ENCODE measurements at regions not wholly inside any gene's neighbourhood (a gene's known extent, or its start where the extent isn't known, plus 50 kb on each side); places are given as distances from the start of the nearest gene placed in this dataset.
"Not testable (repeated sequence)": the region's sequence is repeated elsewhere in the genome, so short reads cannot be mapped to it uniquely, and the experiment has no call there.

GRCh38 chr6:156676721-156677120, 100.5 kb upstream of the ARID1B start:
- Histone ChIP-seq H3K9me3 (no peaks in the 10 kb centered on the region), H3K4me1 (replicated peaks) (no peaks in the 10 kb centered on the region), H3K4me3 (no peak overlapping the region), H3K36me3 (no peaks in the 10 kb centered on the region), H3K27ac (no peak overlapping the region), H3K27me3 (replicated peaks; ENCODE audit: insufficient read depth) (no peaks in the 10 kb centered on the region)
- intact Hi-C loops (cut with DNase I), result no loop called here
- WGBS, result 92% methylated on average over 2 of the region's 2 CpGs
- no peak for TF ChIP-seq CTCF (IDR thresholded peaks at IDR 0.05)
- no peak for TF ChIP-seq POLR2A (IDR thresholded peaks at IDR 0.05)
- TF ChIP-seq POLR2AphosphoS5 (IDR thresholded peaks at IDR 0.05), result no peak
- DNase-seq (ENCODE audit: low spot score), result no peak

- Histone ChIP-seq H3K4me1 (replicated peaks) (no peaks in the 10 kb centered on the region), H3K9me3 (no peaks in the 10 kb centered on the region), H3K27me3 (replicated peaks; ENCODE audit: insufficient read depth) (no peaks in the 10 kb centered on the region), H3K27ac (no peak overlapping the region), H3K36me3 (no peaks in the 10 kb centered on the region), H3K4me3 (no peak overlapping the region)
- no peak for DNase-seq (ENCODE audit: low spot score)
- TF ChIP-seq CTCF (IDR thresholded peaks at IDR 0.05), result no peak
- no peak for TF ChIP-seq POLR2A (IDR thresholded peaks at IDR 0.05)
- no peak for TF ChIP-seq POLR2AphosphoS5 (IDR thresholded peaks at IDR 0.05)
- intact Hi-C loops (cut with DNase I), result no loop called here
- 94% methylated on average over 2 of the region's 2 CpGs for WGBS
Observed at GRCh38 chr6:156674197-156674596, 103.0 kb upstream of the ARID1B start.

GRCh38 chr6:156670097-156670496, 107.1 kb upstream of the ARID1B start:
- H3K36me3 ChIP-seq, result not testable (repeated sequence)
- WGBS, result 92% methylated on average over 2 of the region's 26 CpGs

GRCh38 chr6:156662025-156662445, 115.1 kb upstream of the ARID1B start:
- intact Hi-C loops (cut with DNase I), result no loop called here
- Histone ChIP-seq H3K4me1 (replicated peaks) (no peaks in the 10 kb centered on the region), H3K27me3 (replicated peaks; ENCODE audit: insufficient read depth) (no peaks in the 10 kb centered on the region), H3K36me3 (no peaks in the 10 kb centered on the region), H3K9me3 (no peaks in the 10 kb centered on the region), H3K4me3 (no peak overlapping the region), H3K27ac (no peak overlapping the region)
- DNase-seq (ENCODE audit: low spot score), result no peak
- 80% methylated on average over 17 of the region's 17 CpGs for WGBS
- TF ChIP-seq POLR2A (IDR thresholded peaks at IDR 0.05), result no peak
- TF ChIP-seq CTCF (IDR thresholded peaks at IDR 0.05), result peak in 1 of 4 experiments; percentile 18
- TF ChIP-seq POLR2AphosphoS5 (IDR thresholded peaks at IDR 0.05), result no peak

More at GRCh38 chr6:156670097-156670496, 107.1 kb upstream of the ARID1B start:
- H3K27ac ChIP-seq; DNase-seq (ENCODE audit: low spot score); intact Hi-C loops (cut with DNase I); H3K27me3 ChIP-seq (replicated peaks; ENCODE audit: insufficient read depth); H3K4me3 ChIP-seq; H3K9me3 ChIP-seq; H3K4me1 ChIP-seq (replicated peaks): not testable (repeated sequence)

GRCh38 chr6:156660389-156660788, 116.8 kb upstream of the ARID1B start:
- TF ChIP-seq POLR2A (IDR thresholded peaks at IDR 0.05) (no peak), CTCF (IDR thresholded peaks at IDR 0.05) (no peak), POLR2AphosphoS5 (IDR thresholded peaks at IDR 0.05) (no peak)
- Histone ChIP-seq H3K36me3 (no peaks in the 10 kb centered on the region), H3K9me3 (no peaks in the 10 kb centered on the region), H3K27me3 (replicated peaks; ENCODE audit: insufficient read depth) (no peaks in the 10 kb centered on the region), H3K4me3 (no peak overlapping the region), H3K27ac (no peak overlapping the region), H3K4me1 (replicated peaks) (no peaks in the 10 kb centered on the region)
- WGBS, result 96% methylated on average over 2 of the region's 2 CpGs
- no peak for DNase-seq (ENCODE audit: low spot score)
- intact Hi-C loops (cut with DNase I), result no loop called here

Data from prostate gland (tissue), 2 donors.